Natural killer cell (primary cell): ENCODE measurements at regions not wholly inside any gene's neighbourhood (a gene's known extent, or its start where the extent isn't known, plus 50 kb on each side); places are given as distances from the start of the nearest gene placed in this dataset.

Experiments used
- ATAC-seq, 3 donors: fragments of 150-1000 bp in 2 of 3; fragments of 200-7000 bp in 1 of 3; cut with Tn5 transposase; 1 replicate in 1 of 3; 2 replicates in 2 of 3; pipeline ENCODE4 v1.10.0; 2021; ENCODE audit warnings: mild to moderate bottlenecking in 2 of 3, moderate library complexity in 2 of 3
- DNase-seq, 2 donors: peaks; one replicate each; pipeline versions ENCODE4 v3.0.0 to v3.0.0-alpha.2; 2013 to 2021; ENCODE audit warnings: mixed read lengths in 1 of 2
- H3K27ac ChIP-seq: one replicate; pipeline ENCODE4 v1.5.1; 2013; ENCODE audit warnings: mild to moderate bottlenecking, low read length
- H3K27me3 ChIP-seq: one replicate; pipeline ENCODE4 v1.6.1; 2013; ENCODE audit warnings: low read length; ENCODE audit not compliant: control insufficient read depth, insufficient read depth
- H3K36me3 ChIP-seq: one replicate; pipeline ENCODE4 v1.6.1; 2013; ENCODE audit warnings: low read length; ENCODE audit not compliant: control insufficient read depth, insufficient read depth
- H3K4me1 ChIP-seq: one replicate; pipeline ENCODE4 v1.6.1; 2013; ENCODE audit warnings: low read length; ENCODE audit not compliant: control insufficient read depth, insufficient read depth
- H3K4me3 ChIP-seq: one replicate; pipeline ENCODE4 v1.5.1; 2013; ENCODE audit warnings: low read length
- H3K9me3 ChIP-seq: one replicate; pipeline ENCODE4 v1.6.1; 2013; ENCODE audit warnings: low read length; ENCODE audit not compliant: control insufficient read depth, insufficient read depth
- H3K27ac Mint-ChIP-seq, 2 donors: one replicate each; pipeline ENCODE4 v1.8.0; 2022; ENCODE audit warnings: mild to moderate bottlenecking in 2 of 2, mixed read lengths in 2 of 2, moderate library complexity in 1 of 2
- H3K27me3 Mint-ChIP-seq, 2 donors: one replicate each; pipeline ENCODE4 v1.8.0; 2022; ENCODE audit warnings: low read depth in 2 of 2, mixed read lengths in 2 of 2
- H3K36me3 Mint-ChIP-seq: one replicate; pipeline ENCODE4 v1.8.0; 2022; ENCODE audit warnings: mixed read lengths
- H3K4me1 Mint-ChIP-seq, 2 donors: one replicate each; pipeline ENCODE4 v1.8.0; 2022; ENCODE audit warnings: mixed read lengths in 2 of 2
- H3K4me3 Mint-ChIP-seq: one replicate; pipeline ENCODE4 v1.8.0; 2022; ENCODE audit warnings: mild to moderate bottlenecking, moderate library complexity, mixed read lengths
- H3K9me3 Mint-ChIP-seq, 2 donors: one replicate each; pipeline ENCODE4 v1.8.0; 2022; ENCODE audit warnings: mixed read lengths in 2 of 2
- WGBS: methylation state at CpG from one replicate; pipeline ENCODE4 v1.1.7; 2013; ENCODE audit warnings: missing lambda C conversion rate; ENCODE audit not compliant: insufficient coverage; 5-methylcytosine and 5-hydroxymethylcytosine counted together
- intact Hi-C: fragments of 100-400 bp; cut with micrococcal nuclease; formaldehyde crosslinking; loops from one replicate; pipeline ENCODE4 v1.14.2; 2022
- TF ChIP-seq, protein P1 (sequence below): fragments of 200-600 bp; IDR thresholded peaks from one replicate; pipeline ENCODE4 v1.8.0; 2022; ENCODE audit warnings: antibody characterized with exemption

DNA sequence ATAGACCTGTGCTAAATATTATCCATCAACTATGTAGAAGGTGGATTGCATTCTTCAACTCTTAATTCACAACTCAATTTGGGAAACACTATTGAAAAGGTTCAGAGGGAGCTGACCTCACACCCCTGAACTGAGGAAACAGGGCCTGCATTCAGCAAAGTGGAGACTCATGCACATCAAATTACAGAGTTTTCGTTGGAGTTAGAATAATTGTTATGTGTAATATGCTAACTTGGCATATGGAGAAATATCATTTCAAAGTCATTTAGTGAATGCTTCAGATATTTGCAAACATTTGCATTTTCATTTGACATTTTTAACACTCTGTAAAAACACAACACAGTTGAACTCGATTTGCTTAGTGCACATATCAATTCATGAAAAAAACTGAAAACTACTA is 1102.8 kb upstream of the INTU start:
- H3K27ac ChIP-seq: no peak overlapping the region
- 71% methylated on average over 1 of the region's 2 CpGs for WGBS

DNA sequence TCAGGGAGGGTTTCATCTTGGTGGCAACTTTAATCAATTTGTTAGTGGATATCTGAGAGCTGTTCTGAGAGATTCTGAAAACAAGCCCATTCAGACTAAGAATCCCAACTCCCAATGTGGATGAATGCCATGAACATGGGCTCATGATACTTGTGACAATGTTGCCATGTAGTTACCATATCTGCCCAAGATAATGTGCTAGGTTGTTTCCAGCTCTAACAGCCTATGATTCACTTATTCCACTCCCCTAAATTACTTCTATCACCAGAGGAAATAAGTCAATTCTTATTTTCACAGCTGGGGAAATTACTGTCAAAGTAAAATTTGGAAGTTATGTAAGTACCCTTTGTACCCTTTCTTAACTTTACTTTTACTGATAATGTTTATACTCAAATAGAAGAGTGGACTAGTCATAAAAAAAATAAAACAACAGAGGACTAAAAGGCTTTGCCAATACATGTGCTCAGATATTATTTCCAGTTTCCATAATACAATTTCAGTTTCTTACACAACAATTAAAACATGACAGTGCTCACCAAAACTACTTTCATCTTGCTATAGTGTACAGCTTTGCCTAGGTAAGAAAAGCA is 1101.7 kb upstream of the INTU start:
- Mint-ChIP-seq H3K4me3 (no peak overlapping the region), H3K4me1 (no peaks in the 10 kb centered on the region), H3K27ac (no peak overlapping the region), H3K9me3 (peaks cover 4 to 10% of the 10 kb centered on the region in 2 donors), H3K27me3 (no peaks in the 10 kb centered on the region), H3K36me3 (no peaks in the 10 kb centered on the region)
- intact Hi-C loops: no loop called here
- Histone ChIP-seq H3K9me3 (no peaks in the 10 kb centered on the region), H3K4me1 (no peaks in the 10 kb centered on the region), H3K27me3 (no peaks in the 10 kb centered on the region), H3K4me3 (no peak overlapping the region), H3K36me3 (no peaks in the 10 kb centered on the region), H3K27ac (no peak overlapping the region)
- TF ChIP-seq, protein P1, sequence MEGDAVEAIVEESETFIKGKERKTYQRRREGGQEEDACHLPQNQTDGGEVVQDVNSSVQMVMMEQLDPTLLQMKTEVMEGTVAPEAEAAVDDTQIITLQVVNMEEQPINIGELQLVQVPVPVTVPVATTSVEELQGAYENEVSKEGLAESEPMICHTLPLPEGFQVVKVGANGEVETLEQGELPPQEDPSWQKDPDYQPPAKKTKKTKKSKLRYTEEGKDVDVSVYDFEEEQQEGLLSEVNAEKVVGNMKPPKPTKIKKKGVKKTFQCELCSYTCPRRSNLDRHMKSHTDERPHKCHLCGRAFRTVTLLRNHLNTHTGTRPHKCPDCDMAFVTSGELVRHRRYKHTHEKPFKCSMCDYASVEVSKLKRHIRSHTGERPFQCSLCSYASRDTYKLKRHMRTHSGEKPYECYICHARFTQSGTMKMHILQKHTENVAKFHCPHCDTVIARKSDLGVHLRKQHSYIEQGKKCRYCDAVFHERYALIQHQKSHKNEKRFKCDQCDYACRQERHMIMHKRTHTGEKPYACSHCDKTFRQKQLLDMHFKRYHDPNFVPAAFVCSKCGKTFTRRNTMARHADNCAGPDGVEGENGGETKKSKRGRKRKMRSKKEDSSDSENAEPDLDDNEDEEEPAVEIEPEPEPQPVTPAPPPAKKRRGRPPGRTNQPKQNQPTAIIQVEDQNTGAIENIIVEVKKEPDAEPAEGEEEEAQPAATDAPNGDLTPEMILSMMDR: no peak
- DNase-seq: no peak
- ATAC-seq: no peak

More for the DNA sequence above, 1102.8 kb upstream of the INTU start:
- no peaks in the 10 kb centered on the region for H3K36me3 Mint-ChIP-seq
- ATAC-seq (no peak), DNase-seq (no peak)
- no peak overlapping the region for H3K27ac Mint-ChIP-seq
- no peaks in the 10 kb centered on the region for H3K27me3 ChIP-seq
- intact Hi-C loops: no loop called here
- no peak overlapping the region for H3K4me3 ChIP-seq
- no peaks in the 10 kb centered on the region for H3K27me3 Mint-ChIP-seq
- no peaks in the 10 kb centered on the region for H3K9me3 ChIP-seq
- no peaks in the 10 kb centered on the region for H3K4me1 Mint-ChIP-seq
- H3K4me1 ChIP-seq: no peaks in the 10 kb centered on the region
- no peaks in the 10 kb centered on the region for H3K36me3 ChIP-seq
- no peak overlapping the region for H3K4me3 Mint-ChIP-seq
- TF ChIP-seq, protein P1: no peak
- H3K9me3 Mint-ChIP-seq: peaks cover 2 to 7% of the 10 kb centered on the region in 2 donors

DNA sequence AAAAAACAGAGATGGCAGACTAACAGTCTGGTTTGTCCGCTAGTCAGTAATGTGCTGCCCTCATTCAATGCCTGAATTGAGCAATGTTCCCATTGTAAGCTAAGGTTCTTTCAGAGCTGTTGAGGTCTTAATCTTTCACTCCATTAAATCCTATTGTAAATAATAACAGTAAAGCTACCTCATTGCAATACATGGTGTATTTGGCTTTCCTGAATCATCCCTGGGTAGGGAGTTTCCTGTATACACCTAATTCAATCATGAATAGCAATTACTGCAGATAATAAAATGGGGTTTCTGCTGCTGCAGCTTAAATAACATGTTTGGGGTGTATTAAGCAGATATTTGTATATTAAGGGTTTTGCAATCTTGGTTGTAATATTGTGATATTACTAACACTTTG is 1100.2 kb upstream of the INTU start:
- TF ChIP-seq, protein P1: no peak
- no peak for ATAC-seq
- H3K4me1 ChIP-seq: no peaks in the 10 kb centered on the region
- DNase-seq: no peak
- no peaks in the 10 kb centered on the region for H3K27me3 Mint-ChIP-seq
- H3K27me3 ChIP-seq: no peaks in the 10 kb centered on the region
- no peaks in the 10 kb centered on the region for H3K9me3 ChIP-seq
- no peaks in the 10 kb centered on the region for H3K36me3 ChIP-seq
- H3K9me3 Mint-ChIP-seq: peaks cover 4 to 10% of the 10 kb centered on the region in 2 donors
- no peak overlapping the region for H3K4me3 ChIP-seq
- no peaks in the 10 kb centered on the region for H3K4me1 Mint-ChIP-seq
- no peak overlapping the region for H3K27ac Mint-ChIP-seq
- H3K27ac ChIP-seq: no peak overlapping the region
- no peaks in the 10 kb centered on the region for H3K36me3 Mint-ChIP-seq
- no peak overlapping the region for H3K4me3 Mint-ChIP-seq
- 74% methylated on average over 1 of the region's 1 CpG for WGBS
- intact Hi-C loops: no loop called here

DNA sequence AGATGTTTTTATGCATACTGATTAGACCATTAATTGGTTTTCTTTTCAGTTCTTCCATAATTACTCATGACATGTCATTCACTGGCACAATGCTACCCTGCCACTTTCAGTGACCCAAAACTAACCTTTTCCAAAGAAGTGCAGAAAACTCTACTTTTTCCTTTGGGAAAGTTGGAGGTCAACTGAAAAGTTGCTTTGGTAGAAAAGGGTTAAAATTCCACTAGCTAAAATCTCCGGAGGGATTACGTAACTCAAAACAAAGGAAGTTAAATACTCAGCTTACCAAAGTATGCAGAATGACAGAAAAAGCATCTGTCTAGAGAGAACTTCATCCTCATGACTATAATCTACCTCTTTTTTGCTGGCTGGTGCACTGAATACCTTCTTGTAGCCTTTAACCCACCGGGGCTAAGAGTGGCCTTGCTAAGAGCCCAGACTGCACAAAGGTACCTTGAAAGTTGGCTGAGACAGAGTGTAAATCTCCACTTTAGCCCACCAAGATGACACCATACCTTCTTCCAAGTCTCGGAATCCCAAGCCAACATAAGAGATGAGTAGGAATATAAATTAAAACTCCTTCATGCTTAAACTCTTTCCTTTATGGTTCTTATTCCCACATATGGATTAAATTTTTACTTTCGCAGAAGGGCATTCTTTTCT is 1099.5 kb upstream of the INTU start:
- WGBS: 65% methylated on average over 4 of the region's 5 CpGs
- Mint-ChIP-seq H3K27ac (no peak overlapping the region), H3K27me3 (no peaks in the 10 kb centered on the region), H3K9me3 (peaks cover 5 to 12% of the 10 kb centered on the region in 2 donors), H3K4me3 (no peak overlapping the region), H3K4me1 (no peaks in the 10 kb centered on the region), H3K36me3 (no peaks in the 10 kb centered on the region)
- Histone ChIP-seq H3K36me3 (no peaks in the 10 kb centered on the region), H3K4me1 (no peaks in the 10 kb centered on the region), H3K27me3 (no peaks in the 10 kb centered on the region), H3K27ac (no peak overlapping the region), H3K9me3 (no peaks in the 10 kb centered on the region), H3K4me3 (no peak overlapping the region)
- TF ChIP-seq, protein P1: no peak
- intact Hi-C loops: no loop called here
- ATAC-seq (no peak), DNase-seq (no peak)
